Breast epithelium (tissue), 4 donors: ENCODE measurements at regions not wholly inside any gene's neighbourhood (a gene's known extent, or its start where the extent isn't known, plus 50 kb on each side); places are given as distances from the start of the nearest gene placed in this dataset.

Experiments used
- DNase-seq, 2 donors: peaks; one replicate each; pipeline ENCODE4 v3.0.0-alpha.2; 2019; ENCODE audit warnings: low spot score in 2 of 2
- H3K27ac ChIP-seq, 2 donors: fragments of 200-600 bp; sonication (generic) in 1 of 2; one replicate each; pipeline ENCODE4 v1.5.1; 2016 to 2019; ENCODE audit warnings: mild to moderate bottlenecking in 1 of 2
- H3K27me3 ChIP-seq, 2 donors: fragments of 200-600 bp; sonication (generic) in 1 of 2; one replicate each; pipeline versions ENCODE4 v1.5.1 to v1.6.0; 2017 to 2019; ENCODE audit warnings: control low read depth in 1 of 2, mild to moderate bottlenecking in 1 of 2
- H3K36me3 ChIP-seq: fragments of 200-600 bp; one replicate; pipeline ENCODE4 v1.5.1; 2019
- H3K4me1 ChIP-seq, 2 donors: fragments of 200-600 bp; sonication (generic); one replicate each; pipeline ENCODE4 v1.5.1; 2016 to 2019; ENCODE audit warnings: control low read depth in 1 of 2
- H3K4me3 ChIP-seq, 3 donors: fragments of 200-600 bp; sonication (generic); 1 replicate in 2 of 3; 2 replicates in 1 of 3; pipeline ENCODE4 v1.5.1; 2016 to 2019; ENCODE audit warnings: mild to moderate bottlenecking in 3 of 3, moderate library complexity in 2 of 3
- H3K9me3 ChIP-seq, 2 donors: fragments of 200-600 bp; sonication (generic) in 1 of 2; one replicate each; pipeline ENCODE4 v1.5.1; 2016 to 2019; ENCODE audit warnings: control low read depth in 1 of 2
- CTCF ChIP-seq, 3 donors: fragments of 450-650 bp; IDR thresholded peaks; one replicate each; pipeline ENCODE4 v1.5.1; 2016 to 2017; ENCODE audit warnings: antibody characterized with exemption in 3 of 3, mild to moderate bottlenecking in 3 of 3, moderate library complexity in 3 of 3
- POLR2A ChIP-seq: fragments of 450-650 bp; IDR thresholded peaks from one replicate; pipeline ENCODE4 v1.6.1; 2016; ENCODE audit warnings: antibody characterized with exemption, mild to moderate bottlenecking, moderate library complexity
- POLR2AphosphoS5 ChIP-seq, 3 donors: sonication (generic); formaldehyde crosslinking; IDR thresholded peaks; one replicate each; pipeline ENCODE4 v1.6.1; 2017; ENCODE audit warnings: antibody characterized with exemption in 3 of 3
- intact Hi-C: fragments of 100-400 bp; cut with DNase I; formaldehyde crosslinking; loops from one replicate; pipeline ENCODE4 v1.15.1; 2023; ENCODE audit warnings: low total_unique reads

- DNase-seq = no peak
- no peaks in the 10 kb centered on the region for H3K4me1 ChIP-seq
- no peaks in the 10 kb centered on the region for H3K9me3 ChIP-seq
- H3K27ac ChIP-seq = no peak overlapping the region
- no peak overlapping the region for H3K4me3 ChIP-seq
- intact Hi-C loops = no loop called here
- TF ChIP-seq CTCF (IDR thresholded peaks at IDR 0.05) = no peak
- TF ChIP-seq POLR2A = no peak
- no peak for TF ChIP-seq POLR2AphosphoS5 (IDR thresholded peaks at IDR 0.05)
- no peaks in the 10 kb centered on the region for H3K27me3 ChIP-seq
- no peaks in the 10 kb centered on the region for H3K36me3 ChIP-seq
These were observed 67.8 kb upstream of the LYPLAL1 start for GRCh38 chr1:219105893-219106292.

GRCh38 chr1:219109424-219110018 lies 64.2 kb upstream of the LYPLAL1 start:
- Histone ChIP-seq H3K9me3 (peaks cover 0 to 9% of the 10 kb centered on the region in 2 donors), H3K4me1 (no peaks in the 10 kb centered on the region), H3K36me3 (no peaks in the 10 kb centered on the region), H3K27ac (no peak overlapping the region), H3K27me3 (no peaks in the 10 kb centered on the region), H3K4me3 (no peak overlapping the region)
- intact Hi-C loops = no loop called here
- no peak for DNase-seq
- TF ChIP-seq POLR2A (no peak), CTCF (IDR thresholded peaks at IDR 0.05) (no peak), POLR2AphosphoS5 (IDR thresholded peaks at IDR 0.05) (no peak)

DNA sequence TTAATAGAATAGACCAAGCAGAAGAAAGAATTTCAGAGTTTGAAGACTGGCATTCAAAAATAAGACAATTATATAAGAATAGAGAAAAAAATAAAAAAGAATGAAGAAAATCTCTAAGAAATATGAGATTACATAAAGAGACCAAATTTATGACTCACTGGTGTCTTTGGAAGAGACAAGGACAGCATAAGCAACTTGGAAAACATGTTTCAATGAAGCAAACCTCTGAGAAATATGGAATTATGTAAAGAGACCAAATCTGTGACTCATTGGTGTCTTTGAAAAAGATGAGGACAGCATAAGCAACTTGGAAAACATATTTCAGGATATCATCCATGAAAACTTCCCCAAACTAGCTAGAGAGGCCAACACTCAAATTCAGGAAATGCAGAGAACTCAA lies 60.4 kb upstream of the LYPLAL1 start:
- Histone ChIP-seq H3K27ac (no peak overlapping the region), H3K36me3 (no peaks in the 10 kb centered on the region), H3K4me3 (no peak overlapping the region), H3K9me3 (peaks cover 0 to 9% of the 10 kb centered on the region in 2 donors), H3K27me3 (no peaks in the 10 kb centered on the region), H3K4me1 (no peaks in the 10 kb centered on the region)
- no peak for TF ChIP-seq POLR2A
- no peak for TF ChIP-seq CTCF (IDR thresholded peaks at IDR 0.05)
- TF ChIP-seq POLR2AphosphoS5 (IDR thresholded peaks at IDR 0.05) = no peak
- no peak for DNase-seq
- intact Hi-C loops = no loop called here

DNA sequence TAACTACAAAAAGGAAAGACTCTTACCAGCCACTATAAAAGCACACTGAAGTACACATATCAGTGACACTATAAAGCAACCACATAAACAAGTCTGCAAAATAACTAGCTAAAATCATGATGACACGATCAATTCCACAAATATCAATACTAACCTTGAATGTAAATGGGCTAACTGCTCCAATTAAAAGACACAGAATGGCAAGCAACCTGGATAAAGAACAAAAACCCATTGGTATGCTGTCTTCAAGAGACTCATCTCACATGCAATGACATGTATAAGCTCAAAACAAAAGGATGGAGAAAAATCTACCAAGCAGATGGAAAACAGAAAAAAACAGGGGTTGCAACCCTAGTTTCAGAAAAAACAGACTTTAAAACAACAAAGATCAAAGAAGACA lies 59.7 kb upstream of the LYPLAL1 start:
- no peaks in the 10 kb centered on the region for H3K27me3 ChIP-seq
- H3K4me3 ChIP-seq = no peak overlapping the region
- no peaks in the 10 kb centered on the region for H3K36me3 ChIP-seq
- intact Hi-C loops = no loop called here
- no peaks in the 10 kb centered on the region for H3K4me1 ChIP-seq
- peaks cover 0 to 9% of the 10 kb centered on the region in 2 donors for H3K9me3 ChIP-seq
- TF ChIP-seq POLR2A (no peak), POLR2AphosphoS5 (IDR thresholded peaks at IDR 0.05) (no peak), CTCF (IDR thresholded peaks at IDR 0.05) (no peak)
- DNase-seq = no peak
- no peak overlapping the region for H3K27ac ChIP-seq

- TF ChIP-seq CTCF (IDR thresholded peaks at IDR 0.05) (no peak), POLR2AphosphoS5 (IDR thresholded peaks at IDR 0.05) (no peak), POLR2A (no peak)
- Histone ChIP-seq H3K4me1 (no peaks in the 10 kb centered on the region), H3K36me3 (no peaks in the 10 kb centered on the region), H3K27ac (no peak overlapping the region), H3K27me3 (no peaks in the 10 kb centered on the region), H3K4me3 (no peak overlapping the region), H3K9me3 (no peaks in the 10 kb centered on the region)
- no peak for DNase-seq
- intact Hi-C loops = no loop called here
These were observed 53.8 kb upstream of the LYPLAL1 start for GRCh38 chr1:219119839-219120238.
